GM12873 (cell line): ENCODE measurements at regions not wholly inside any gene's neighbourhood (a gene's known extent, or its start where the extent isn't known, plus 50 kb on each side); places are given as distances from the start of the nearest gene placed in this dataset.

Experiments used
- CTCF ChIP-seq: IDR thresholded peaks from 2 replicates; pipeline ENCODE4 v1.5.1; 2012; ENCODE audit warnings: low read depth, mild to moderate bottlenecking, moderate library complexity, low read length, control low read depth; ENCODE audit not compliant: insufficient read depth; ENCODE audit errors: missing control alignments

GRCh38 chr6:1445650-1446330 lies 56.4 kb downstream of the FOXF2 start:
- no peak for TF ChIP-seq CTCF

GRCh38 chr6:1449896-1450295 lies 60.5 kb downstream of the FOXF2 start:
- no peak for TF ChIP-seq CTCF

- no peak for TF ChIP-seq CTCF
Observed at GRCh38 chr6:1453024-1453423, 63.6 kb downstream of the FOXF2 start.

- TF ChIP-seq CTCF = no peak
Observed at GRCh38 chr6:1461207-1461606, 71.8 kb downstream of the FOXF2 start.

- TF ChIP-seq CTCF = no peak
Observed at GRCh38 chr6:1461736-1462135, 72.4 kb downstream of the FOXF2 start.

GRCh38 chr6:1463275-1463674 lies 73.9 kb downstream of the FOXF2 start:
- TF ChIP-seq CTCF = no peak

- TF ChIP-seq CTCF = no peak
Observed at GRCh38 chr6:1463751-1464426, 74.5 kb downstream of the FOXF2 start.
